Nephron (organoid): ENCODE measurements at regions not wholly inside any gene's neighbourhood (a gene's known extent, or its start where the extent isn't known, plus 50 kb on each side); places are given as distances from the start of the nearest gene placed in this dataset.

Experiments used
- H3K27ac Mint-ChIP-seq, 3 experiments: 2 replicates each; pipeline ENCODE4 v1.8.0; 2020; ENCODE audit warnings: mixed read lengths in 3 of 3, mild to moderate bottlenecking in 2 of 3, moderate library complexity in 1 of 3
- H3K27me3 Mint-ChIP-seq: 2 replicates; pipeline ENCODE4 v1.8.0; 2021; ENCODE audit warnings: low read depth, mild to moderate bottlenecking, moderate library complexity, mixed read lengths
- H3K36me3 Mint-ChIP-seq: 2 replicates; pipeline ENCODE4 v1.8.0; 2020; ENCODE audit warnings: low read depth, mixed read lengths
- H3K4me1 Mint-ChIP-seq: 2 replicates; pipeline ENCODE4 v1.8.0; 2020; ENCODE audit warnings: mixed read lengths
- H3K4me3 Mint-ChIP-seq, 3 experiments: 2 replicates each; pipeline ENCODE4 v1.8.0; 2020; ENCODE audit warnings: mild to moderate bottlenecking in 3 of 3, mixed read lengths in 3 of 3, moderate library complexity in 2 of 3
- H3K9me3 Mint-ChIP-seq: 2 replicates; pipeline ENCODE4 v1.8.0; 2020; ENCODE audit warnings: mixed read lengths
- CTCF ChIP-seq, 3 experiments: fragments of 200-600 bp; sonication (generic); IDR thresholded peaks; one replicate each; pipeline ENCODE4 v1.5.0; 2021; ENCODE audit warnings: antibody characterized with exemption in 3 of 3; ENCODE audit not compliant: unreplicated experiment in 3 of 3

- H3K27me3 Mint-ChIP-seq, result peaks cover 20% of the 10 kb centered on the region
- H3K9me3 Mint-ChIP-seq, result peaks cover 16% of the 10 kb centered on the region
- TF ChIP-seq CTCF (IDR thresholded peaks at IDR 0.05; ENCODE audit: unreplicated experiment in 3 of 3), result no peak
- no peak overlapping the region for H3K4me3 Mint-ChIP-seq
- no peaks in the 10 kb centered on the region for H3K4me1 Mint-ChIP-seq
- no peak overlapping the region for H3K27ac Mint-ChIP-seq
- no peaks in the 10 kb centered on the region for H3K36me3 Mint-ChIP-seq
These were observed 174.5 kb upstream of the MOCS1 start for GRCh38 chr6:40108736-40109135.

- H3K27ac Mint-ChIP-seq, result no peak overlapping the region
- H3K27me3 Mint-ChIP-seq, result peaks cover 8% of the 10 kb centered on the region
- no peaks in the 10 kb centered on the region for H3K4me1 Mint-ChIP-seq
- no peak for TF ChIP-seq CTCF (IDR thresholded peaks at IDR 0.05; ENCODE audit: unreplicated experiment in 3 of 3)
- H3K4me3 Mint-ChIP-seq, result no peak overlapping the region
- H3K36me3 Mint-ChIP-seq, result no peaks in the 10 kb centered on the region
- peaks cover 21% of the 10 kb centered on the region for H3K9me3 Mint-ChIP-seq
These were observed 172.6 kb upstream of the MOCS1 start for GRCh38 chr6:40106840-40107239.

GRCh38 chr6:40098774-40099173, 164.5 kb upstream of the MOCS1 start:
- H3K27me3 Mint-ChIP-seq, result peaks cover 9% of the 10 kb centered on the region
- peaks cover 5% of the 10 kb centered on the region for H3K9me3 Mint-ChIP-seq
- no peaks in the 10 kb centered on the region for H3K36me3 Mint-ChIP-seq
- H3K4me1 Mint-ChIP-seq, result no peaks in the 10 kb centered on the region
- no peak overlapping the region for H3K27ac Mint-ChIP-seq
- no peak overlapping the region for H3K4me3 Mint-ChIP-seq
- no peak for TF ChIP-seq CTCF (IDR thresholded peaks at IDR 0.05; ENCODE audit: unreplicated experiment in 3 of 3)

GRCh38 chr6:40097590-40097989, 163.3 kb upstream of the MOCS1 start:
- Mint-ChIP-seq H3K4me1 (no peaks in the 10 kb centered on the region), H3K27me3 (peaks cover 9% of the 10 kb centered on the region), H3K36me3 (no peaks in the 10 kb centered on the region), H3K27ac (no peak overlapping the region), H3K4me3 (no peak overlapping the region), H3K9me3 (peaks cover 6% of the 10 kb centered on the region)
- TF ChIP-seq CTCF (IDR thresholded peaks at IDR 0.05; ENCODE audit: unreplicated experiment in 3 of 3), result no peak

- H3K4me3 Mint-ChIP-seq, result no peak overlapping the region
- no peak for TF ChIP-seq CTCF (IDR thresholded peaks at IDR 0.05; ENCODE audit: unreplicated experiment in 3 of 3)
- no peaks in the 10 kb centered on the region for H3K9me3 Mint-ChIP-seq
- H3K27ac Mint-ChIP-seq, result no peak overlapping the region
- H3K4me1 Mint-ChIP-seq, result no peaks in the 10 kb centered on the region
- no peaks in the 10 kb centered on the region for H3K36me3 Mint-ChIP-seq
- peaks cover 32% of the 10 kb centered on the region for H3K27me3 Mint-ChIP-seq
These were observed 149.1 kb upstream of the MOCS1 start for GRCh38 chr6:40083141-40083920.
